Ovary (tissue), 7 donors: ENCODE measurements at regions not wholly inside any gene's neighbourhood (a gene's known extent, or its start where the extent isn't known, plus 50 kb on each side); places are given as distances from the start of the nearest gene placed in this dataset.

Experiments
- DNase-seq, 5 donors: peaks; one replicate each; pipeline ENCODE4 v3.0.0-alpha.2; 2019 to 2020
- H3K27ac ChIP-seq, 2 donors: fragments of 200-600 bp; one replicate each; pipeline versions ENCODE4 v1.5.1 to v1.8.0; 2019 to 2022
- H3K27me3 ChIP-seq: fragments of 200-600 bp; one replicate; pipeline ENCODE4 v1.8.0; 2022
- H3K36me3 ChIP-seq: fragments of 200-600 bp; sonication (generic); one replicate; pipeline ENCODE4 v1.5.1; 2019
- H3K4me1 ChIP-seq: one replicate; pipeline ENCODE4 v1.8.1; 2013; ENCODE audit warnings: mild to moderate bottlenecking, moderate library complexity; ENCODE audit not compliant: insufficient read depth
- H3K4me3 ChIP-seq: fragments of 200-600 bp; sonication (generic); one replicate; pipeline ENCODE4 v1.5.1; 2017
- H3K9me3 ChIP-seq, 2 donors: fragments of 200-600 bp in 1 of 2; sonication (generic) in 1 of 2; one replicate each; pipeline versions ENCODE4 v1.5.1 to v1.8.1; 2013 to 2019; ENCODE audit warnings: mild to moderate bottlenecking in 1 of 2, moderate library complexity in 1 of 2
- CTCF ChIP-seq, 3 donors: fragments of 450-650 bp in 2 of 3; fragments of 200-600 bp in 1 of 3; IDR thresholded peaks; one replicate each; pipeline versions ENCODE4 v1.5.1 to v1.8.0; 2016 to 2022; ENCODE audit warnings: antibody characterized with exemption in 3 of 3, mild to moderate bottlenecking in 1 of 3
- EP300 ChIP-seq: sonication (generic); formaldehyde crosslinking; IDR thresholded peaks from one replicate; pipeline ENCODE4 v1.6.1; 2017; ENCODE audit warnings: antibody characterized with exemption
- POLR2A ChIP-seq: fragments of 450-650 bp; IDR thresholded peaks from one replicate; pipeline ENCODE4 v1.6.1; 2017; ENCODE audit warnings: antibody characterized with exemption, mild to moderate bottlenecking, moderate library complexity
- WGBS, 3 donors: extraction: QIAGEN DNeasy Blood & Tissue Kit in 1 of 3; methylation state at CpG; one replicate each; pipeline versions ENCODE4 v1.1.5 to v1.1.7; 2013 to 2017; 5-methylcytosine and 5-hydroxymethylcytosine counted together
- intact Hi-C, 4 donors: fragments of 100-400 bp; cut with DNase I; formaldehyde crosslinking; loops; one replicate each; pipeline versions ENCODE4 v1.11.0 to v1.15.1; 2022 to 2023
- donor health status: DM: no; HTN: no; CAD: no; lungs with moderate emphysema.
- donor health status: DM: no; HTN: no; CAD: no.
- donor health status: Bipolar disorder and iron deficiency.
- donor health status: DM: no; HTN: no; CAD: no.
- donor health status: DM: yes; HTN: yes; CAD: no.

- DNase-seq: no peak
- Histone ChIP-seq H3K4me3 (no peak overlapping the region), H3K36me3 (no peaks in the 10 kb centered on the region), H3K27me3 (no peaks in the 10 kb centered on the region), H3K27ac (no peak overlapping the region), H3K4me1 (no peaks in the 10 kb centered on the region), H3K9me3 (peaks cover 0 to 3% of the 10 kb centered on the region in 2 donors)
- 38 to 64% (median 58%) methylated on average over 5 of the region's 5 CpGs for WGBS, 3 donors
- TF ChIP-seq EP300: no peak
- TF ChIP-seq POLR2A: no peak
- TF ChIP-seq CTCF (IDR thresholded peaks at IDR 0.05): no peak
- intact Hi-C loops: no loop called here
These were observed 104.6 kb upstream of the RUNX1 start for GRCh38 chr21:35153671-35154070.

DNA sequence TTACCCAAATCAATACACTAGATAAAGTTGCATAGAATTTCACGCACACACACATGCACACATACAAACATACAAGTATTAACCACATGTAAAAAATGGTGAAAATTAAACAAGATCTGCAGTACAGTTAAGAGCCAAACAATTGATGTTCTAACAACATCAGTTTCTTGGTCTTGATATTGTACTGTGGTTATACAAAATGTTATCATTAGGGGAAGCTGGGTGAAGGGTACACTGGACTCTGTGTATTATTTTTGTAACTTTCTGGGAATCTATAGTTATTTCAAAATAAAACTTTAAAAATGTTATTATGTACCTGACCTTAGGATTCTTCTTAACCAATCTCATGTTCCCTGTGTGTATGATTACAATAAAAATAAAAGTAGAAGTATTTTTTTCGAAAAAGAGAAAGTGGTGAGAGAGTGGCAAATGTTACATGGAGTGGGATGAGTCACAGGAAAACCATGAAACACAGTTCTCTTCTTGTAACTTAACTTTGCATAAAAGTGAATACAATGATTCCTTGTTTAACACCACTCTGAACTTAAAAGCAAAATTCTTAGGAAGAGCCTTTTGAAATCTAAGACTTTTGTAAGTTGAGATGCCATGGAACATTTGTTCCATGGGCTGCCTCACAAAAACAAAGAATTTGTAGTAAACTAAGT is 101.6 kb upstream of the RUNX1 start:
- WGBS, 3 donors: 79 to 88% (median 79%) methylated on average over 2 of the region's 2 CpGs
- intact Hi-C loops: no loop called here

GRCh38 chr21:35149698-35150097 is 100.6 kb upstream of the RUNX1 start:
- DNase-seq: no peak
- TF ChIP-seq POLR2A (no peak), CTCF (IDR thresholded peaks at IDR 0.05) (no peak), EP300 (no peak)
- Histone ChIP-seq H3K4me3 (no peak overlapping the region), H3K36me3 (no peaks in the 10 kb centered on the region), H3K4me1 (no peaks in the 10 kb centered on the region), H3K27me3 (no peaks in the 10 kb centered on the region), H3K9me3 (no peaks in the 10 kb centered on the region), H3K27ac (no peak overlapping the region)
- WGBS, 3 donors: 89 to 90% (median 90%) methylated on average over 3 of the region's 3 CpGs
- intact Hi-C loops: no loop called here

More for the DNA sequence above, 101.6 kb upstream of the RUNX1 start:
- Histone ChIP-seq H3K27ac (no peak overlapping the region), H3K4me1 (no peaks in the 10 kb centered on the region), H3K4me3 (no peak overlapping the region), H3K36me3 (no peaks in the 10 kb centered on the region), H3K27me3 (no peaks in the 10 kb centered on the region), H3K9me3 (no peaks in the 10 kb centered on the region)
- DNase-seq: no peak
- no peak for TF ChIP-seq CTCF (IDR thresholded peaks at IDR 0.05)

- TF ChIP-seq EP300: no peak
- no peak for TF ChIP-seq CTCF (IDR thresholded peaks at IDR 0.05)
- no peak for TF ChIP-seq POLR2A
- H3K27me3 ChIP-seq: no peaks in the 10 kb centered on the region
- H3K4me3 ChIP-seq: no peak overlapping the region
- WGBS, 3 donors: 90 to 95% (median 94%) methylated on average over 4 of the region's 4 CpGs
- H3K36me3 ChIP-seq: no peaks in the 10 kb centered on the region
- H3K9me3 ChIP-seq: no peaks in the 10 kb centered on the region
- no peaks in the 10 kb centered on the region for H3K4me1 ChIP-seq
- H3K27ac ChIP-seq: no peak overlapping the region
- no peak for DNase-seq
- intact Hi-C loops: no loop called here
These were observed 98.3 kb upstream of the RUNX1 start for GRCh38 chr21:35147439-35147838.
